Suprapubic skin (tissue), 4 donors: ENCODE measurements at regions not wholly inside any gene's neighbourhood (a gene's known extent, or its start where the extent isn't known, plus 50 kb on each side); places are given as distances from the start of the nearest gene placed in this dataset.

Experiments used
- DNase-seq, 2 donors: peaks; one replicate each; pipeline ENCODE4 v3.0.0-alpha.2; 2019; ENCODE audit warnings: low spot score in 2 of 2
- H3K27ac ChIP-seq: fragments of 200-600 bp; sonication (generic); one replicate; pipeline ENCODE4 v1.5.1; 2019
- H3K27me3 ChIP-seq: fragments of 200-600 bp; sonication (generic); one replicate; pipeline ENCODE4 v1.5.1; 2019
- H3K36me3 ChIP-seq: fragments of 200-600 bp; sonication (generic); one replicate; pipeline ENCODE4 v1.5.1; 2019
- H3K4me1 ChIP-seq: fragments of 200-600 bp; sonication (generic); one replicate; pipeline ENCODE4 v1.5.1; 2019
- H3K4me3 ChIP-seq: fragments of 200-600 bp; sonication (generic); one replicate; pipeline ENCODE4 v1.5.1; 2019; ENCODE audit warnings: mild to moderate bottlenecking
- H3K9me3 ChIP-seq: fragments of 200-600 bp; sonication (generic); one replicate; pipeline ENCODE4 v1.5.1; 2019
- EP300 ChIP-seq: sonication (generic); formaldehyde crosslinking; IDR thresholded peaks from one replicate; pipeline ENCODE4 v1.6.1; 2017; ENCODE audit warnings: antibody characterized with exemption
- POLR2A ChIP-seq, 2 donors: fragments of 450-650 bp; IDR thresholded peaks; one replicate each; pipeline ENCODE4 v1.6.1; 2017; ENCODE audit warnings: antibody characterized with exemption in 2 of 2, mild to moderate bottlenecking in 2 of 2, moderate library complexity in 2 of 2
- POLR2AphosphoS5 ChIP-seq, 3 donors: sonication (generic); formaldehyde crosslinking; IDR thresholded peaks; one replicate each; pipeline ENCODE4 v1.6.1; 2017; ENCODE audit warnings: antibody characterized with exemption in 3 of 3
- WGBS: methylation state at CpG from one replicate; pipeline ENCODE4 v1.1.5; 2018; 5-methylcytosine and 5-hydroxymethylcytosine counted together
- TF ChIP-seq, protein P1 (sequence below), 2 donors: fragments of 200-600 bp in 1 of 2; fragments of 450-650 bp in 1 of 2; sonication (generic) in 1 of 2; IDR thresholded peaks; one replicate each; pipeline ENCODE4 v1.5.1; 2016 to 2019; ENCODE audit warnings: antibody characterized with exemption in 2 of 2, mild to moderate bottlenecking in 1 of 2, moderate library complexity in 1 of 2

DNA sequence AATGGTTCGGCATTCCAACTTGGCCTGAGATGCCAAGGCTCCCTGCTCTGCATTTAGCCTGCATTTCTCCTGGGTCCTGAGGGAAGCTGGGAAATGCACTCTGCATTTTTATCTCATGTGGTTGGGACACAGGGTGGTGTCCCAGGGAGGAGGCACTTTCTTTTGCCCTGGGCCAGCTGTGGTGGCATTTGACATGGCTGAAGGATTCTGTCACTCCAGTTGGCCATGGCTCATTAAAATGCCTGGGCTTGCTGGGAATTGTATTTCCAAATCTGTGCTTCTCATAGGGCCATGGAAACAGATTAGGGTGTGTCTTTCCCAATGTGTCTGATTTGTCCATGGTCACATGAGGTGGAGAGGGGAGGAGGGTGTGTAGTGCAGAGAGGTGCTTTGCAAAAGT lies 128.3 kb upstream of the RGMA start:
- Histone ChIP-seq H3K9me3 (no peaks in the 10 kb centered on the region), H3K4me3 (no peak overlapping the region), H3K27me3 (no peaks in the 10 kb centered on the region), H3K36me3 (no peaks in the 10 kb centered on the region), H3K27ac (no peak overlapping the region), H3K4me1 (no peaks in the 10 kb centered on the region)
- TF ChIP-seq POLR2A (IDR thresholded peaks at IDR 0.05) (no peak), EP300 (no peak)
- TF ChIP-seq, protein P1, sequence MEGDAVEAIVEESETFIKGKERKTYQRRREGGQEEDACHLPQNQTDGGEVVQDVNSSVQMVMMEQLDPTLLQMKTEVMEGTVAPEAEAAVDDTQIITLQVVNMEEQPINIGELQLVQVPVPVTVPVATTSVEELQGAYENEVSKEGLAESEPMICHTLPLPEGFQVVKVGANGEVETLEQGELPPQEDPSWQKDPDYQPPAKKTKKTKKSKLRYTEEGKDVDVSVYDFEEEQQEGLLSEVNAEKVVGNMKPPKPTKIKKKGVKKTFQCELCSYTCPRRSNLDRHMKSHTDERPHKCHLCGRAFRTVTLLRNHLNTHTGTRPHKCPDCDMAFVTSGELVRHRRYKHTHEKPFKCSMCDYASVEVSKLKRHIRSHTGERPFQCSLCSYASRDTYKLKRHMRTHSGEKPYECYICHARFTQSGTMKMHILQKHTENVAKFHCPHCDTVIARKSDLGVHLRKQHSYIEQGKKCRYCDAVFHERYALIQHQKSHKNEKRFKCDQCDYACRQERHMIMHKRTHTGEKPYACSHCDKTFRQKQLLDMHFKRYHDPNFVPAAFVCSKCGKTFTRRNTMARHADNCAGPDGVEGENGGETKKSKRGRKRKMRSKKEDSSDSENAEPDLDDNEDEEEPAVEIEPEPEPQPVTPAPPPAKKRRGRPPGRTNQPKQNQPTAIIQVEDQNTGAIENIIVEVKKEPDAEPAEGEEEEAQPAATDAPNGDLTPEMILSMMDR (IDR thresholded peaks at IDR 0.05) = no peak
- WGBS = 50% methylated on average over 1 of the region's 1 CpG
- DNase-seq = no peak

DNA sequence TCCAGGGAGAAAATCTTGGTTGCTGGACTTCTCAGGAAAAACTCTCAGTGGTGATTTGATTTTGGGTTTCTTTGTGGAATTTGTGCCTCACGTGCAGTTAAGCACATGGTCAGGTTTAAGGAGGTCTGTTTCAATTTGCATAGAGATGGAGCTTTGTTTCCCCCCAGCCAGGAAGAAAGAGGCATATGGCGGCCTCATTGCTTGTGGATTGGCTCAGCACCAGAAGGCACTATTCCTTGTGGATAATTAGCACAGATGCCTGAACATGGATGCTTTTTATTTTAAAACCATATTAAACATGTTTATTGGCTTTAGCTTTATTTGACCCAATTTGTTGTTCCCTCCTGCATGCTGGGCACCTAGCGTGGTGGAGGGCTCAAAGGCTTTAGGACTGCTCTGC lies 125.1 kb upstream of the RGMA start:
- H3K4me3 ChIP-seq = no peak overlapping the region
- no peaks in the 10 kb centered on the region for H3K9me3 ChIP-seq
- 68% methylated on average over 3 of the region's 3 CpGs for WGBS
- DNase-seq = no peak
- no peaks in the 10 kb centered on the region for H3K36me3 ChIP-seq
- TF ChIP-seq EP300 = no peak
- TF ChIP-seq, protein P1 (IDR thresholded peaks at IDR 0.05) = no peak
- TF ChIP-seq POLR2AphosphoS5 (IDR thresholded peaks at IDR 0.05) = no peak
- TF ChIP-seq POLR2A (IDR thresholded peaks at IDR 0.05) = no peak
- H3K4me1 ChIP-seq = peaks cover 3% of the 10 kb centered on the region
- H3K27ac ChIP-seq = no peak overlapping the region
- no peaks in the 10 kb centered on the region for H3K27me3 ChIP-seq

DNA sequence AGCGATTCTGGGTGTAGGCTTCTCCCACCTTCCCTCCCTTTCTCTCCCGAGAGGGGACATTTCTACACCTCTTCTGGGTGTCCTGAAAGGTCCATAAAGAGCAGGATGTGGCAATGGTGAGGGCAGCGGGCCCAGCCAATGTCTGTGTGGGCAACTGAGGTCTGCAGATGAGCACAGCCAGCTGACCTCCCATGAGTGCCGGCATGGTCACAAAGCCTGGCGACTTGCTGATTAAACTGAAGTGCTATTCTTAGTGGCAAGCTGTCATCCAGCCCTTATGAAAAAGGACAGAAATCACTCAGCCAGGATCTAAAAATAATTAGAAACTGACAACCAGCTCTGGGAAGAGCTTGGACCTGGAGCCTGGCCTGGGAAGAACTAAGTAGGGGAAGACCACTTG lies 124.3 kb upstream of the RGMA start:
- WGBS = 74% methylated on average over 5 of the region's 5 CpGs
- no peaks in the 10 kb centered on the region for H3K27me3 ChIP-seq

DNA sequence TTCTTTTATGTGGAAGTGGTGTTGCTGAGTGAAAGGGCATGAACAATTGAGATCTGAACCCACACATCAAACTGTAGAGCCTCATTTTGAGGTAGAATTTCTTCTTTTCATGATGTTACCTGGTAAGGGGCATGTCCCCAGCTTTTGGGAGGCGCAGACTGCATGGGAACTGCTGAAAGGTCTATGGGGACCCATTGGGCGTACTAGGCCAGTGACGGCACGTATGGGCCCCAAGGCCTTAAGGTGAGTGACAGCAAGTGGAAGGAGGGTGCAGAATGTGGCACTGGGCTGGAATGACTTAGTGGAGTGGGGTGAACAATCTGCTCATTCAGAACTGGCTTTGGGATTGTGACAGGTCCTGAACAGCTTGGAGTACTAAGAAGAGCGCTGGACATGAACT lies 123.6 kb upstream of the RGMA start:
- H3K9me3 ChIP-seq = no peaks in the 10 kb centered on the region

More for the DNA sequence above, 124.3 kb upstream of the RGMA start:
- peaks cover 3% of the 10 kb centered on the region for H3K4me1 ChIP-seq
- H3K36me3 ChIP-seq = no peaks in the 10 kb centered on the region
- TF ChIP-seq POLR2A (IDR thresholded peaks at IDR 0.05) = no peak
- TF ChIP-seq POLR2AphosphoS5 (IDR thresholded peaks at IDR 0.05) = no peak
- no peak for TF ChIP-seq EP300
- TF ChIP-seq, protein P1 (IDR thresholded peaks at IDR 0.05) = no peak
- H3K4me3 ChIP-seq = no peak overlapping the region
- DNase-seq = no peak
- H3K9me3 ChIP-seq = no peaks in the 10 kb centered on the region
- H3K27ac ChIP-seq = no peak overlapping the region

DNA sequence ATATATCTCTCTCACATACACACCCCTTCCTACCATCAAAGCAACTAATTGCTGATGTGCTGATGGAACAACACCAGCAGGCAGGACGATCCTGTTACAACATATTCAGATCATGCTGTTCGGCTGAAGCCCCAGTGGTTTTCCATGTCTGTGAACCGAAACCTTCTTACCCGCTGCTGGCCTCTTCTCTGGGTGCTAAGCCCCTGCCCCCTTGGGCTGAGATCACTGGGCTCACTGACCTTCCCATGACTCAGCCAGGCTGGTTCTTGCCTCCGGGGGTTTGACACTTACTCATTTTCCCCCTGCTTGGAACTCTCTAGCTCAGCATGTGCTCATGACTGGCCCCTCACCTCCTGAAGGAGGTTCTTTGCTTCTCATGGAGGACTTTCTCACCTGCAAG lies 122.0 kb upstream of the RGMA start:
- no peaks in the 10 kb centered on the region for H3K27me3 ChIP-seq
- no peak overlapping the region for H3K27ac ChIP-seq
- DNase-seq = no peak
- no peak for TF ChIP-seq POLR2A (IDR thresholded peaks at IDR 0.05)
- no peak for TF ChIP-seq EP300
- no peak for TF ChIP-seq POLR2AphosphoS5 (IDR thresholded peaks at IDR 0.05)
- TF ChIP-seq, protein P1 (IDR thresholded peaks at IDR 0.05) = no peak
- 80% methylated on average over 5 of the region's 5 CpGs for WGBS
- no peak overlapping the region for H3K4me3 ChIP-seq
- peaks cover 3% of the 10 kb centered on the region for H3K4me1 ChIP-seq
- no peaks in the 10 kb centered on the region for H3K36me3 ChIP-seq
- no peaks in the 10 kb centered on the region for H3K9me3 ChIP-seq

More for the DNA sequence above, 123.6 kb upstream of the RGMA start:
- Histone ChIP-seq H3K27ac (no peak overlapping the region), H3K4me3 (no peak overlapping the region), H3K4me1 (peaks cover 3% of the 10 kb centered on the region), H3K36me3 (no peaks in the 10 kb centered on the region), H3K27me3 (no peaks in the 10 kb centered on the region)
- no peak for DNase-seq
- TF ChIP-seq POLR2AphosphoS5 (IDR thresholded peaks at IDR 0.05) (no peak), POLR2A (IDR thresholded peaks at IDR 0.05) (no peak), EP300 (no peak)
- TF ChIP-seq, protein P1 (IDR thresholded peaks at IDR 0.05) = no peak
- WGBS = 86% methylated on average over 5 of the region's 5 CpGs
